Lower leg skin (tissue), 4 donors: ENCODE measurements at regions not wholly inside any gene's neighbourhood (a gene's known extent, or its start where the extent isn't known, plus 50 kb on each side); places are given as distances from the start of the nearest gene placed in this dataset.

ENCODE experiments used
- DNase-seq, 2 donors: peaks; one replicate each; pipeline ENCODE4 v3.0.0-alpha.2; 2019; ENCODE audit warnings: low spot score in 2 of 2
- H3K4me3 ChIP-seq: fragments of 200-600 bp; sonication (generic); 2 replicates; pipeline ENCODE4 v1.5.1; 2017; ENCODE audit warnings: mild to moderate bottlenecking, low read depth; ENCODE audit not compliant: poor library complexity, severe bottlenecking
- CTCF ChIP-seq, 3 donors: fragments of 450-650 bp; IDR thresholded peaks; one replicate each; pipeline ENCODE4 v1.5.1; 2016; ENCODE audit warnings: antibody characterized with exemption in 3 of 3, mild to moderate bottlenecking in 3 of 3, moderate library complexity in 2 of 3
- POLR2A ChIP-seq, 2 donors: fragments of 450-650 bp; IDR thresholded peaks; one replicate each; pipeline ENCODE4 v1.6.1; 2016 to 2017; ENCODE audit warnings: antibody characterized with exemption in 2 of 2, mild to moderate bottlenecking in 1 of 2, moderate library complexity in 1 of 2
- WGBS, 2 donors: methylation state at CpG; one replicate each; pipeline ENCODE4 v1.1.5; 2018; 5-methylcytosine and 5-hydroxymethylcytosine counted together
- intact Hi-C: fragments of 100-400 bp; cut with DNase I; formaldehyde crosslinking; loops from one replicate; pipeline ENCODE4 v1.15.0; 2023; ENCODE audit warnings: low total_unique reads

GRCh38 chr5:114702731-114703130 is 340.9 kb downstream of the KCNN2 start:
- 74 to 82% methylated on average over 1 of the region's 1 CpG for WGBS, 2 donors
- H3K4me3 ChIP-seq: no peak overlapping the region
- no peak for TF ChIP-seq CTCF (IDR thresholded peaks at IDR 0.05)
- TF ChIP-seq POLR2A (IDR thresholded peaks at IDR 0.05): no peak
- no peak for DNase-seq
- intact Hi-C loops: no loop called here

GRCh38 chr5:114702136-114702535 is 340.3 kb downstream of the KCNN2 start:
- TF ChIP-seq POLR2A (IDR thresholded peaks at IDR 0.05) (no peak), CTCF (IDR thresholded peaks at IDR 0.05) (no peak)
- DNase-seq: no peak
- 75 to 79% methylated on average over 3 of the region's 3 CpGs for WGBS, 2 donors
- H3K4me3 ChIP-seq: no peak overlapping the region
- intact Hi-C loops: no loop called here

GRCh38 chr5:114700823-114701222 is 339.0 kb downstream of the KCNN2 start:
- TF ChIP-seq CTCF (IDR thresholded peaks at IDR 0.05) (no peak), POLR2A (IDR thresholded peaks at IDR 0.05) (no peak)
- no peak for DNase-seq
- intact Hi-C loops: no loop called here
- WGBS, 2 donors: 81 to 87% methylated on average over 3 of the region's 3 CpGs
- H3K4me3 ChIP-seq: no peak overlapping the region

GRCh38 chr5:114695292-114695904 is 333.5 kb downstream of the KCNN2 start:
- DNase-seq: no peak
- intact Hi-C loops: no loop called here
- H3K4me3 ChIP-seq: no peak overlapping the region
- WGBS, 2 donors: 94 to 97% methylated on average over 14 to 24 of the region's 27 CpGs
- TF ChIP-seq CTCF (IDR thresholded peaks at IDR 0.05): no peak
- no peak for TF ChIP-seq POLR2A (IDR thresholded peaks at IDR 0.05)

GRCh38 chr5:114686356-114686755 is 324.5 kb downstream of the KCNN2 start:
- intact Hi-C loops: no loop called here
- DNase-seq: no peak
- no peak for TF ChIP-seq CTCF (IDR thresholded peaks at IDR 0.05)
- TF ChIP-seq POLR2A (IDR thresholded peaks at IDR 0.05): no peak
- H3K4me3 ChIP-seq: no peak overlapping the region
- WGBS, 2 donors: 41 to 44% methylated on average over 1 of the region's 1 CpG

- DNase-seq: no peak
- WGBS, 2 donors: 79 to 81% methylated on average over 1 of the region's 1 CpG
- TF ChIP-seq CTCF (IDR thresholded peaks at IDR 0.05) (no peak), POLR2A (IDR thresholded peaks at IDR 0.05) (no peak)
- intact Hi-C loops: no loop called here
- no peak overlapping the region for H3K4me3 ChIP-seq
Observed at GRCh38 chr5:114678778-114679177, 316.9 kb downstream of the KCNN2 start.
